HepG2 (cell line): ENCODE measurements at regions not wholly inside any gene's neighbourhood (a gene's known extent, or its start where the extent isn't known, plus 50 kb on each side); places are given as distances from the start of the nearest gene placed in this dataset.

ENCODE experiments used
- ATAC-seq: fragments of 200-7000 bp; cut with Tn5 transposase; 3 replicates; pipeline ENCODE4 v1.9.1; 2020; ENCODE audit warnings: mild to moderate bottlenecking, moderate library complexity
- BruUV-seq: library from RNA; stranded (reverse); fragments of 400-500 nt; replicated peaks from 2 replicates; lab custom pipeline; 2021; lab: Mats Ljungman, UMichigan
- CTCF ChIA-PET: fragments of 300-600 bp; formaldehyde crosslinking; extraction: SDS; loops from one replicate; lab custom pipeline; 2021; ENCODE audit warnings: low total read pairs, inconsistent platforms, low intra/inter-chr PET ratio; lab: Yijun Ruan, JAX
- POLR2A ChIA-PET: fragments of 350-600 bp; sonication (Branson Sonifier 250); formaldehyde crosslinking; loops from one replicate; lab custom pipeline; 2020; ENCODE audit warnings: antibody characterized with exemption, inconsistent platforms; lab: Yijun Ruan, JAX
- DNase-seq: peaks from one replicate; pipeline ENCODE4 v3.0.0-alpha.2; 2015; ENCODE audit warnings: low spot score
- FAIRE-seq: peaks from 3 replicates; lab custom pipeline; 2011; peaks lifted over from hg19 to GRCh38; lab: Jason Lieb, UNC
- H2AFZ ChIP-seq: one replicate; pipeline ENCODE4 v1.6.1; 2011; ENCODE audit warnings: low read length, inconsistent platforms
- H3K27ac ChIP-seq: fragments of 300-600 bp; 3 replicates; pipeline ENCODE4 v1.8.0; 2011; ENCODE audit warnings: mixed run types, mild to moderate bottlenecking, mixed read lengths, low read length, inconsistent platforms; ENCODE audit not compliant: insufficient read depth; ENCODE audit errors: extremely low read length
- H3K27me3 ChIP-seq, 2 experiments: fragments of 200-600 bp in 1 of 2; 2 replicates in 1 of 2; 3 replicates in 1 of 2; pipeline versions ENCODE4 v1.6.0 to v1.8.0; 2011; ENCODE audit warnings: low read length in 2 of 2, mild to moderate bottlenecking in 2 of 2, moderate library complexity in 2 of 2, inconsistent platforms in 1 of 2; ENCODE audit not compliant: insufficient read depth in 2 of 2, control insufficient read depth in 1 of 2
- H3K36me3 ChIP-seq, 2 experiments: fragments of 200-600 bp in 1 of 2; replicated peaks in 1 of 2; 2 replicates in 1 of 2; 3 replicates in 1 of 2; pipeline versions ENCODE4 v1.5.1 to v1.8.0; 2011; ENCODE audit warnings: low read length in 2 of 2, inconsistent platforms in 1 of 2; ENCODE audit not compliant: insufficient read depth in 2 of 2, control insufficient read depth in 1 of 2
- H3K4me1 ChIP-seq: 2 replicates; pipeline ENCODE4 v1.5.1; 2012; ENCODE audit warnings: low read length, inconsistent platforms; ENCODE audit not compliant: insufficient read depth
- H3K4me2 ChIP-seq: 2 replicates; pipeline ENCODE4 v1.6.0; 2011; ENCODE audit warnings: low read depth, low read length, inconsistent platforms
- H3K4me3 ChIP-seq, 3 experiments: fragments of 200-600 bp in 1 of 3; sonication (generic), shearing (Covaris generic) in 1 of 3; replicated peaks in 1 of 3; 2 replicates each; pipeline ENCODE4 v1.5.1; 2011 to 2016; ENCODE audit warnings: low read length in 3 of 3, inconsistent platforms in 2 of 3, low read depth in 2 of 3, mild to moderate bottlenecking in 2 of 3, control low read depth in 1 of 3, mixed read lengths in 1 of 3; ENCODE audit not compliant: insufficient read depth in 1 of 3
- H3K79me2 ChIP-seq: one replicate; pipeline ENCODE4 v1.6.1; 2011; ENCODE audit warnings: low read length, inconsistent platforms; ENCODE audit not compliant: insufficient read depth
- H3K9ac ChIP-seq: 2 replicates; pipeline ENCODE4 v1.6.0; 2011; ENCODE audit warnings: mild to moderate bottlenecking, low read depth, low read length, inconsistent platforms; ENCODE audit not compliant: insufficient read depth
- H3K9me3 ChIP-seq: 2 replicates; pipeline ENCODE4 v1.5.1; 2012; ENCODE audit warnings: mild to moderate bottlenecking, low read length
- H4K20me1 ChIP-seq: 2 replicates; pipeline ENCODE4 v1.6.0; 2011; ENCODE audit warnings: inconsistent platforms, mild to moderate bottlenecking, low read length, moderate library complexity; ENCODE audit not compliant: insufficient read depth
- MTA1 ChIP-seq: sonication (generic); formaldehyde crosslinking; IDR thresholded peaks from 2 replicates; pipeline ENCODE4 v1.4.0; 2020; ENCODE audit warnings: missing genetic modification reagents, mild to moderate bottlenecking, borderline replicate concordance
- NFE2L2 ChIP-seq: fragments of 150-350 bp; IDR thresholded peaks from 2 replicates; pipeline ENCODE4 v1.6.1; 2014; ENCODE audit warnings: low read length
- PHF21A ChIP-seq: sonication (generic); formaldehyde crosslinking; IDR thresholded peaks from 2 replicates; pipeline ENCODE4 v1.5.0; 2020; ENCODE audit warnings: mild to moderate bottlenecking, missing genetic modification reagents
- TEAD3 ChIP-seq: optimal IDR thresholded peaks from 2 replicates; pipeline ENCODE3; 2016; ENCODE audit warnings: borderline replicate concordance
- ZNF205 ChIP-seq: IDR thresholded peaks from 2 replicates; pipeline ENCODE4 v1.6.1; 2018; ENCODE audit warnings: missing biosample characterization, missing genetic modification reagents
- ZNF552 ChIP-seq: sonication (generic); formaldehyde crosslinking; IDR thresholded peaks from 2 replicates; pipeline ENCODE4 v1.9.0; 2022; ENCODE audit warnings: missing genetic modification reagents, mild to moderate bottlenecking, borderline replicate concordance
- ZNF782 ChIP-seq: sonication (generic); formaldehyde crosslinking; IDR thresholded peaks from 2 replicates; pipeline ENCODE4 v1.4.0; 2020; ENCODE audit warnings: missing genetic modification reagents, mild to moderate bottlenecking, borderline replicate concordance
- ZNF839 ChIP-seq: sonication (generic); formaldehyde crosslinking; IDR thresholded peaks from 2 replicates; pipeline ENCODE4 v1.4.0; 2020; ENCODE audit warnings: missing genetic modification reagents, mild to moderate bottlenecking, borderline replicate concordance
- WGBS: methylation state at CpG from one replicate; pipeline ENCODE4 v1.1.6; 2017; ENCODE audit warnings: low lambda C conversion rate; 5-methylcytosine and 5-hydroxymethylcytosine counted together
- in situ Hi-C: cut with HindIII; loops from 2 replicates; pipeline ENCODE4 v1.10.0; 2017; ENCODE audit warnings: low pct_unique_long_range_greater_than_20kb; ENCODE audit not compliant: extremely low pct_ligation_motif_present
- intact Hi-C: fragments of 100-400 bp; cut with micrococcal nuclease; formaldehyde crosslinking; loops from one replicate; pipeline ENCODE4 v1.10.0; 2022; ENCODE audit not compliant: unreplicated experiment
- TF ChIP-seq, protein P1 (sequence below): sonication (generic); formaldehyde crosslinking; IDR thresholded peaks from 2 replicates; pipeline ENCODE4 v1.5.0; 2020; ENCODE audit warnings: mild to moderate bottlenecking, missing genetic modification reagents
- TF ChIP-seq, protein P2 (sequence below): sonication (generic); formaldehyde crosslinking; IDR thresholded peaks from 2 replicates; pipeline ENCODE4 v1.4.0; 2020; ENCODE audit warnings: missing genetic modification reagents

DNA sequence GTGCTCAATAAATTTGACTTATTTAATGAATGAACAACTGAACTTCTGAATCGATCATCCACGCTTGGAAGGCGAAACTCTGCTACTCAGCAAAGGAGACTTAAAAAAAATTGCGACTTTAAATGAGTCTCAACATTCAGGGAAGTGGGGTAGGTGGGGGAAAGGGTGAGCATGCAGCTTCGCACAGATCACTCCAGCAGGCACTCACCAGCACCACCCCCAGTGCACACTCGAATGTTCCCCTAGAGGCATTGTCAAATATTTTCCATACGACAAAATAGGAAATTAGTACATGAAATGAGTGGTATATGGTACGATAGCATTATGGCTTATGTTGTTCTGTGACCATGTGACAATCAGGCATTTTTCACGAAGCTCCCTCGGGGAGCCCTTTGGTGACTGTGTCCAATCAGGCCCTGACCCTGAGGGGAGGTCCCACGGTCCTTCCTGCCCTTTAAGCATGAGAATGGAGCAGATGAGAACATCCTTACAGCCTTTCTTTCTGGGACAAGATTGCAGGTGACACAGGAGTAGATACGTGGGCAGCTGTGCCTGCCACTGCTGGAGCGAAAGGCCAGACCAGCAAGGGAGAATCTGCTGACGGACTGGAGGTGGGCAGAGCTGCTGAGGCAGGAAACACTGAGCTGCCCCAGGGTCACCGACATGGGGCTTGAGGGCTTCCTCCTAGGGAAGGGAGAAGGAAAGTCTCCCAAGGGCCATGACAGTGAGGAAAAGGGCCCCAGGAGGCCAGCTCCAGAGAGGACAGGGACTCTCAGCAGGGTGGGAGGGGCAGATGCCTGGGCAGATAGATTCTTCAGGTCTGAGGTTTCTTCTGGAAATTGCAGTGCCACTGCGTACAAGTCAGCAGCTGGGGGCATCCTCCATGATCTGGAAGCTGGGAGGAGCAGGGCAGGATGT is 101.3 kb upstream of the ID2 start:
- H3K4me3 ChIP-seq = 0 out of 6 replicates have a peak overlapping the region, but pooled peaks of 1 of the 3 experiments have one; percentile 11
- TF ChIP-seq ZNF205 (CRISPR knock-in tag) (0 out of 2 replicates have a peak, but pooled peaks have one; percentile 5), ZNF839 (peak; percentile 29; the same call in 1 of the 2 replicates), TEAD3 (CRISPR knock-in tag) (peak; percentile 5), NFE2L2 (no peak), ZNF782 (CRISPR knock-in tag) (no peak), PHF21A (CRISPR knock-in tag) (0 out of 2 replicates have a peak, but pooled peaks have one; percentile 6), ZNF552 (CRISPR knock-in tag) (0 out of 2 replicates have a peak, but pooled peaks have one; percentile 33), MTA1 (CRISPR knock-in tag) (no peak)
- TF ChIP-seq, protein P1, sequence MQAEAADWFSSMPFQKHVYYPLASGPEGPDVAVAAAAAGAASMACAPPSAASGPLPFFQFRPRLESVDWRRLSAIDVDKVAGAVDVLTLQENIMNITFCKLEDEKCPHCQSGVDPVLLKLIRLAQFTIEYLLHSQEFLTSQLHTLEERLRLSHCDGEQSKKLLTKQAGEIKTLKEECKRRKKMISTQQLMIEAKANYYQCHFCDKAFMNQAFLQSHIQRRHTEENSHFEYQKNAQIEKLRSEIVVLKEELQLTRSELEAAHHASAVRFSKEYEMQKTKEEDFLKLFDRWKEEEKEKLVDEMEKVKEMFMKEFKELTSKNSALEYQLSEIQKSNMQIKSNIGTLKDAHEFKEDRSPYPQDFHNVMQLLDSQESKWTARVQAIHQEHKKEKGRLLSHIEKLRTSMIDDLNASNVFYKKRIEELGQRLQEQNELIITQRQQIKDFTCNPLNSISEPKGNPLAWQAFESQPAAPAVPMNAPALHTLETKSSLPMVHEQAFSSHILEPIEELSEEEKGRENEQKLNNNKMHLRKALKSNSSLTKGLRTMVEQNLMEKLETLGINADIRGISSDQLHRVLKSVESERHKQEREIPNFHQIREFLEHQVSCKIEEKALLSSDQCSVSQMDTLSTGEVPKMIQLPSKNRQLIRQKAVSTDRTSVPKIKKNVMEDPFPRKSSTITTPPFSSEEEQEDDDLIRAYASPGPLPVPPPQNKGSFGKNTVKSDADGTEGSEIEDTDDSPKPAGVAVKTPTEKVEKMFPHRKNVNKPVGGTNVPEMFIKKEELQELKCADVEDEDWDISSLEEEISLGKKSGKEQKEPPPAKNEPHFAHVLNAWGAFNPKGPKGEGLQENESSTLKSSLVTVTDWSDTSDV = 0 out of 2 replicates have a peak, but pooled peaks have one; percentile 19
- TF ChIP-seq, protein P2, sequence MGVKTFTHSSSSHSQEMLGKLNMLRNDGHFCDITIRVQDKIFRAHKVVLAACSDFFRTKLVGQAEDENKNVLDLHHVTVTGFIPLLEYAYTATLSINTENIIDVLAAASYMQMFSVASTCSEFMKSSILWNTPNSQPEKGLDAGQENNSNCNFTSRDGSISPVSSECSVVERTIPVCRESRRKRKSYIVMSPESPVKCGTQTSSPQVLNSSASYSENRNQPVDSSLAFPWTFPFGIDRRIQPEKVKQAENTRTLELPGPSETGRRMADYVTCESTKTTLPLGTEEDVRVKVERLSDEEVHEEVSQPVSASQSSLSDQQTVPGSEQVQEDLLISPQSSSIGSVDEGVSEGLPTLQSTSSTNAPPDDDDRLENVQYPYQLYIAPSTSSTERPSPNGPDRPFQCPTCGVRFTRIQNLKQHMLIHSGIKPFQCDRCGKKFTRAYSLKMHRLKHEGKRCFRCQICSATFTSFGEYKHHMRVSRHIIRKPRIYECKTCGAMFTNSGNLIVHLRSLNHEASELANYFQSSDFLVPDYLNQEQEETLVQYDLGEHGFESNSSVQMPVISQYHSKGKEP = no peak
- no peak overlapping the region for H3K9ac ChIP-seq
- H3K79me2 ChIP-seq = no peaks in the 10 kb centered on the region
- no TSS peak for BruUV-seq
- ChIA-PET POLR2A (interaction anchor here (0.6 to 2.7 kb wide), 9 partner anchors 9 to 104 kb away, joined by 3 to 15 read pairs (median 4); partner anchors contain the start of gene ID2), CTCF (no interaction called here)
- no peak for FAIRE-seq
- H4K20me1 ChIP-seq = no peaks in the 10 kb centered on the region
- WGBS = 66% methylated on average over 16 of the region's 16 CpGs
- no peaks in the 10 kb centered on the region for H3K36me3 ChIP-seq
- no peaks in the 10 kb centered on the region; a peak in 2 of 5 replicates for H3K27me3 ChIP-seq
- peak overlapping the region; percentile 18; the same call in 1 of the 2 replicates for H3K4me2 ChIP-seq
- in situ Hi-C loops (no loop called here), intact Hi-C loops (no loop called here)
- no peaks in the 10 kb centered on the region for H3K9me3 ChIP-seq
- H3K4me1 ChIP-seq = peaks cover 83% of the 10 kb centered on the region
- H2AFZ ChIP-seq = no peak overlapping the region
- DNase-seq = no peak
- H3K27ac ChIP-seq = no peak overlapping the region
- no peak for ATAC-seq
